Trophoblast cell (in vitro differentiated cells and primary cell): ENCODE measurements at regions not wholly inside any gene's neighbourhood (a gene's known extent, or its start where the extent isn't known, plus 50 kb on each side); places are given as distances from the start of the nearest gene placed in this dataset.

ENCODE experiments used
- DNase-seq, 2 donors: peaks; one replicate each; pipeline ENCODE4 v3.0.0-alpha.2; 2016
- H2AFZ ChIP-seq: 2 replicates; pipeline ENCODE4 v1.6.1; 2013; ENCODE audit warnings: low read length, moderate library complexity, mild to moderate bottlenecking; ENCODE audit not compliant: insufficient read depth, poor library complexity
- H2AK5ac ChIP-seq: 2 replicates; pipeline ENCODE4 v1.6.1; 2013; ENCODE audit warnings: mild to moderate bottlenecking, low read length
- H2BK120ac ChIP-seq: 2 replicates; pipeline ENCODE4 v1.6.1; 2013; ENCODE audit warnings: low read length, mild to moderate bottlenecking, moderate library complexity; ENCODE audit not compliant: insufficient read depth, poor library complexity
- H2BK12ac ChIP-seq: 2 replicates; pipeline ENCODE4 v1.6.1; 2013; ENCODE audit warnings: mild to moderate bottlenecking, low read length, moderate library complexity
- H2BK5ac ChIP-seq: 2 replicates; pipeline ENCODE4 v1.6.1; 2013; ENCODE audit warnings: low read length, low read depth, moderate library complexity, mild to moderate bottlenecking; ENCODE audit not compliant: poor library complexity
- H3K14ac ChIP-seq: 2 replicates; pipeline ENCODE4 v1.6.1; 2013; ENCODE audit warnings: mild to moderate bottlenecking, low read length
- H3K18ac ChIP-seq: 2 replicates; pipeline ENCODE4 v1.6.1; 2013; ENCODE audit warnings: mild to moderate bottlenecking, low read length
- H3K23ac ChIP-seq: 2 replicates; pipeline ENCODE4 v1.6.1; 2013; ENCODE audit warnings: low read length
- H3K27ac ChIP-seq: 2 replicates; pipeline ENCODE4 v1.5.1; 2013; ENCODE audit warnings: low read depth, mild to moderate bottlenecking, inconsistent platforms, low read length, moderate library complexity
- H3K27me3 ChIP-seq: 2 replicates; pipeline ENCODE4 v1.6.1; 2013; ENCODE audit warnings: inconsistent platforms, mild to moderate bottlenecking, low read length, moderate library complexity; ENCODE audit not compliant: insufficient read depth
- H3K36me3 ChIP-seq, 2 experiments: 1 replicate in 1 of 2; 2 replicates in 1 of 2; pipeline ENCODE4 v1.6.1; 2013; ENCODE audit warnings: low read length in 2 of 2, mild to moderate bottlenecking in 2 of 2, moderate library complexity in 1 of 2; ENCODE audit not compliant: insufficient read depth in 2 of 2, control insufficient read depth in 1 of 2
- H3K4ac ChIP-seq: 2 replicates; pipeline ENCODE4 v1.6.1; 2013; ENCODE audit warnings: low read depth, mild to moderate bottlenecking, low read length, moderate library complexity
- H3K4me1 ChIP-seq, 2 experiments: 1 replicate in 1 of 2; 2 replicates in 1 of 2; pipeline ENCODE4 v1.6.1; 2013; ENCODE audit warnings: low read length in 2 of 2, mild to moderate bottlenecking in 2 of 2, moderate library complexity in 1 of 2; ENCODE audit not compliant: insufficient read depth in 2 of 2, control insufficient read depth in 1 of 2
- H3K4me2 ChIP-seq: 2 replicates; pipeline ENCODE4 v1.6.1; 2013; ENCODE audit warnings: inconsistent platforms, mild to moderate bottlenecking, low read length, moderate library complexity
- H3K4me3 ChIP-seq: 2 replicates; pipeline ENCODE4 v1.5.1; 2013; ENCODE audit warnings: mild to moderate bottlenecking, low read depth, low read length, inconsistent platforms
- H3K79me1 ChIP-seq: one replicate; pipeline ENCODE4 v1.6.1; 2013; ENCODE audit warnings: low read length
- H3K79me2 ChIP-seq: 2 replicates; pipeline ENCODE4 v1.6.1; 2013; ENCODE audit warnings: low read length, mild to moderate bottlenecking; ENCODE audit not compliant: control insufficient read depth, insufficient read depth, poor library complexity
- H3K9ac ChIP-seq: 2 replicates; pipeline ENCODE4 v1.6.1; 2013; ENCODE audit warnings: mild to moderate bottlenecking, low read length
- H3K9me3 ChIP-seq: 2 replicates; pipeline ENCODE4 v1.6.1; 2013; ENCODE audit warnings: low read depth, mild to moderate bottlenecking, control low read depth, inconsistent platforms, low read length; ENCODE audit not compliant: insufficient read depth
- H4K12ac ChIP-seq: 2 replicates; pipeline ENCODE4 v1.6.1; 2013; ENCODE audit warnings: low read depth, mild to moderate bottlenecking, low read length, moderate library complexity
- H4K8ac ChIP-seq: 2 replicates; pipeline ENCODE4 v1.6.1; 2013; ENCODE audit warnings: low read depth, mild to moderate bottlenecking, low read length, moderate library complexity
- H4K91ac ChIP-seq: one replicate; pipeline ENCODE4 v1.6.1; 2013; ENCODE audit warnings: low read depth, mild to moderate bottlenecking, low read length, moderate library complexity
- WGBS: extraction: QIAGEN DNeasy Blood & Tissue Kit; methylation state at CpG from one replicate; pipeline ENCODE4 v1.1.7; 2013; ENCODE audit warnings: missing lambda C conversion rate; ENCODE audit not compliant: insufficient read length, insufficient coverage; ENCODE audit errors: extremely low coverage; 5-methylcytosine and 5-hydroxymethylcytosine counted together

- H3K14ac ChIP-seq, result no peak overlapping the region
- no peaks in the 10 kb centered on the region for H3K27me3 ChIP-seq
- H4K12ac ChIP-seq, result no peak overlapping the region
- H3K79me2 ChIP-seq, result no peaks in the 10 kb centered on the region
- H2BK120ac ChIP-seq, result no peak overlapping the region
- no peak overlapping the region for H3K4ac ChIP-seq
- H2BK12ac ChIP-seq, result no peak overlapping the region
- H3K23ac ChIP-seq, result no peak overlapping the region
- no peaks in the 10 kb centered on the region for H3K79me1 ChIP-seq
- no peak overlapping the region for H3K4me3 ChIP-seq
- no peaks in the 10 kb centered on the region for H3K4me1 ChIP-seq
- no CpG with 5 or more reads among the region's 4 CpGs for WGBS
- no peaks in the 10 kb centered on the region for H3K9me3 ChIP-seq
- no peak overlapping the region for H4K8ac ChIP-seq
- H3K36me3 ChIP-seq, result no peaks in the 10 kb centered on the region
- H2AFZ ChIP-seq, result no peak overlapping the region
- no peak overlapping the region for H2BK5ac ChIP-seq
- no peak for DNase-seq
- H2AK5ac ChIP-seq, result no peak overlapping the region
- no peak overlapping the region for H4K91ac ChIP-seq
- no peak overlapping the region for H3K18ac ChIP-seq
- H3K27ac ChIP-seq, result no peak overlapping the region
- no peak overlapping the region for H3K4me2 ChIP-seq
- H3K9ac ChIP-seq, result no peak overlapping the region
These were observed 74.8 kb upstream of the P2RY1 start for GRCh38 chr3:152760024-152760563.

- Histone ChIP-seq H3K79me2 (no peaks in the 10 kb centered on the region), H2BK5ac (no peak overlapping the region), H3K4me2 (no peak overlapping the region), H3K27ac (no peak overlapping the region), H4K8ac (no peak overlapping the region), H3K23ac (no peak overlapping the region), H3K27me3 (no peaks in the 10 kb centered on the region), H3K4ac (no peak overlapping the region), H3K36me3 (no peaks in the 10 kb centered on the region), H2BK120ac (no peak overlapping the region), H2AK5ac (no peak overlapping the region), H3K79me1 (no peaks in the 10 kb centered on the region), H4K91ac (no peak overlapping the region), H3K14ac (no peak overlapping the region), H3K18ac (no peak overlapping the region), H3K4me1 (no peaks in the 10 kb centered on the region), H3K9ac (no peak overlapping the region), H2AFZ (no peak overlapping the region), H3K9me3 (no peaks in the 10 kb centered on the region), H4K12ac (no peak overlapping the region), H3K4me3 (no peak overlapping the region), H2BK12ac (no peak overlapping the region)
- WGBS, result no CpG with 5 or more reads among the region's 3 CpGs
- DNase-seq, result no peak
These were observed 74.3 kb upstream of the P2RY1 start for GRCh38 chr3:152760591-152760990.

- whole genome bisulfite sequencing, result no CpG with 5 or more reads among the region's 3 CpGs
- no peak for DNase-seq
- no peak overlapping the region for H2BK5ac ChIP-seq
- H3K14ac ChIP-seq, result no peak overlapping the region
- H3K27me3 ChIP-seq, result no peaks in the 10 kb centered on the region
- H3K23ac ChIP-seq, result no peak overlapping the region
- no peak overlapping the region for H2AFZ ChIP-seq
- H3K4me1 ChIP-seq, result no peaks in the 10 kb centered on the region
- no peaks in the 10 kb centered on the region for H3K79me2 ChIP-seq
- no peaks in the 10 kb centered on the region for H3K36me3 ChIP-seq
- H3K4me2 ChIP-seq, result no peak overlapping the region
- H4K12ac ChIP-seq, result no peak overlapping the region
- H3K18ac ChIP-seq, result no peak overlapping the region
- no peak overlapping the region for H3K4me3 ChIP-seq
- no peak overlapping the region for H3K27ac ChIP-seq
- no peak overlapping the region for H4K8ac ChIP-seq
- H3K4ac ChIP-seq, result no peak overlapping the region
- H3K79me1 ChIP-seq, result no peaks in the 10 kb centered on the region
- no peaks in the 10 kb centered on the region for H3K9me3 ChIP-seq
- no peak overlapping the region for H2BK120ac ChIP-seq
- no peak overlapping the region for H3K9ac ChIP-seq
- H4K91ac ChIP-seq, result no peak overlapping the region
- H2AK5ac ChIP-seq, result no peak overlapping the region
- H2BK12ac ChIP-seq, result no peak overlapping the region
These were observed 66.5 kb upstream of the P2RY1 start for GRCh38 chr3:152768478-152768877.

GRCh38 chr3:152769523-152769922, 65.4 kb upstream of the P2RY1 start:
- H3K79me2 ChIP-seq, result no peaks in the 10 kb centered on the region
- H4K12ac ChIP-seq, result no peak overlapping the region
- H2AK5ac ChIP-seq, result no peak overlapping the region
- no peak overlapping the region for H3K4me3 ChIP-seq
- no peak overlapping the region for H3K23ac ChIP-seq
- H3K79me1 ChIP-seq, result no peaks in the 10 kb centered on the region
- no peak overlapping the region for H2AFZ ChIP-seq
- no peaks in the 10 kb centered on the region for H3K4me1 ChIP-seq
- no peak overlapping the region for H3K9ac ChIP-seq
- no peak overlapping the region for H4K91ac ChIP-seq
- no peak overlapping the region for H3K18ac ChIP-seq
- no peaks in the 10 kb centered on the region for H3K9me3 ChIP-seq
- no peaks in the 10 kb centered on the region for H3K27me3 ChIP-seq
- no peak overlapping the region for H3K4me2 ChIP-seq
- no peak overlapping the region for H3K14ac ChIP-seq
- H2BK5ac ChIP-seq, result no peak overlapping the region
- H2BK120ac ChIP-seq, result no peak overlapping the region
- no peak overlapping the region for H2BK12ac ChIP-seq
- DNase-seq, result peak in 1 of 2 donors; percentile 22
- H3K36me3 ChIP-seq, result no peaks in the 10 kb centered on the region
- no peak overlapping the region for H4K8ac ChIP-seq
- no peak overlapping the region for H3K27ac ChIP-seq
- H3K4ac ChIP-seq, result no peak overlapping the region
